ENCODE measurements at regions not wholly inside any gene's neighbourhood (a gene's known extent, or its start where the extent isn't known, plus 50 kb on each side); places are given as distances from the start of the nearest gene placed in this dataset.

DNA sequence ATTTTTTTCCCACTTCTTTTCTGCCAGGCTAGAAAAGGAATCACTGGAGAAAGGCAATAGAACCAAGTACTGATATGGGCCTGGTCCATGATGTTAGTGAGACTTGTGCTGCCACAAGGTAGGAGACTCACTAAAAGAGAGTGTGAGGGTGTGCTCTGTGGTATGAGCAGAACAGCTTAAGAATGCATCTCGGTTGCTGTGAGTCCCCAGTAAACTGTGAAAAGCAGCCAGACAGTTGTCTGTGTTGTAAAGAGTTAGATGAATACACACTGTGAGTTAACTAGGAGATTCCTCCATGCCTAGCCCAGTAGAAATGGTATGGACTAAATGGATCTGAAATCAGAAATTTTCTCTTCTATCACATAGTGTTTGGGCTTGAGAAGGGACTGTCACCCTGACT, 1177.3 kb upstream of the MIR17HG start:
- TF ChIP-seq, protein P1, sequence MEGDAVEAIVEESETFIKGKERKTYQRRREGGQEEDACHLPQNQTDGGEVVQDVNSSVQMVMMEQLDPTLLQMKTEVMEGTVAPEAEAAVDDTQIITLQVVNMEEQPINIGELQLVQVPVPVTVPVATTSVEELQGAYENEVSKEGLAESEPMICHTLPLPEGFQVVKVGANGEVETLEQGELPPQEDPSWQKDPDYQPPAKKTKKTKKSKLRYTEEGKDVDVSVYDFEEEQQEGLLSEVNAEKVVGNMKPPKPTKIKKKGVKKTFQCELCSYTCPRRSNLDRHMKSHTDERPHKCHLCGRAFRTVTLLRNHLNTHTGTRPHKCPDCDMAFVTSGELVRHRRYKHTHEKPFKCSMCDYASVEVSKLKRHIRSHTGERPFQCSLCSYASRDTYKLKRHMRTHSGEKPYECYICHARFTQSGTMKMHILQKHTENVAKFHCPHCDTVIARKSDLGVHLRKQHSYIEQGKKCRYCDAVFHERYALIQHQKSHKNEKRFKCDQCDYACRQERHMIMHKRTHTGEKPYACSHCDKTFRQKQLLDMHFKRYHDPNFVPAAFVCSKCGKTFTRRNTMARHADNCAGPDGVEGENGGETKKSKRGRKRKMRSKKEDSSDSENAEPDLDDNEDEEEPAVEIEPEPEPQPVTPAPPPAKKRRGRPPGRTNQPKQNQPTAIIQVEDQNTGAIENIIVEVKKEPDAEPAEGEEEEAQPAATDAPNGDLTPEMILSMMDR (IDR thresholded peaks at IDR 0.05): no peak
- TF ChIP-seq EP300 (IDR thresholded peaks at IDR 0.05): no peak

Measured in sigmoid colon (tissue), 4 donors.